G401 (cell line): ENCODE measurements at regions not wholly inside any gene's neighbourhood (a gene's known extent, or its start where the extent isn't known, plus 50 kb on each side); places are given as distances from the start of the nearest gene placed in this dataset.

ENCODE experiments used
- DNase-seq: peaks from one replicate; pipeline ENCODE4 v3.0.0-alpha.2; 2015; ENCODE audit warnings: low spot score
- in situ Hi-C: cut with HindIII; loops from 2 replicates; pipeline ENCODE4 v1.10.0; 2016; ENCODE audit warnings: low sequenced_read_pairs, mixed read lengths

GRCh38 chr16:88318521-88318920 lies 64.2 kb upstream of the ZNF469 start:
- in situ Hi-C loops, result no loop called here
- DNase-seq, result no peak

- DNase-seq, result no peak
- in situ Hi-C loops, result no loop called here
These were observed 63.4 kb upstream of the ZNF469 start for GRCh38 chr16:88319116-88319965.

GRCh38 chr16:88320947-88321634 lies 61.7 kb upstream of the ZNF469 start:
- no peak for DNase-seq
- in situ Hi-C loops, result no loop called here

GRCh38 chr16:88321635-88322499 lies 60.9 kb upstream of the ZNF469 start:
- in situ Hi-C loops, result no loop called here
- DNase-seq, result no peak

- DNase-seq, result no peak
- in situ Hi-C loops, result no loop called here
These were observed 60.2 kb upstream of the ZNF469 start for GRCh38 chr16:88322500-88322970.

- in situ Hi-C loops, result no loop called here
- DNase-seq, result no peak
These were observed 59.7 kb upstream of the ZNF469 start for GRCh38 chr16:88323041-88323440.

GRCh38 chr16:88323546-88324330 lies 59.0 kb upstream of the ZNF469 start:
- in situ Hi-C loops, result no loop called here
- DNase-seq, result no peak

GRCh38 chr16:88325087-88325750 lies 57.5 kb upstream of the ZNF469 start:
- in situ Hi-C loops, result no loop called here

GRCh38 chr16:88325976-88326375 lies 56.8 kb upstream of the ZNF469 start:
- no peak for DNase-seq
- in situ Hi-C loops, result no loop called here

More at GRCh38 chr16:88325087-88325750, 57.5 kb upstream of the ZNF469 start:
- DNase-seq, result no peak

- DNase-seq, result no peak
- in situ Hi-C loops, result no loop called here
These were observed 55.9 kb upstream of the ZNF469 start for GRCh38 chr16:88326611-88327485.

- in situ Hi-C loops, result no loop called here
- no peak for DNase-seq
These were observed 55.0 kb upstream of the ZNF469 start for GRCh38 chr16:88327561-88328312.

- in situ Hi-C loops, result no loop called here
- no peak for DNase-seq
These were observed 54.3 kb upstream of the ZNF469 start for GRCh38 chr16:88328313-88328980.

GRCh38 chr16:88329726-88330700 lies 52.7 kb upstream of the ZNF469 start:
- no peak for DNase-seq
- in situ Hi-C loops, result no loop called here

- in situ Hi-C loops, result no loop called here
- DNase-seq, result no peak
These were observed 51.5 kb upstream of the ZNF469 start for GRCh38 chr16:88330971-88331890.
